Neural cell (in vitro differentiated cells): ENCODE measurements at regions not wholly inside any gene's neighbourhood (a gene's known extent, or its start where the extent isn't known, plus 50 kb on each side); places are given as distances from the start of the nearest gene placed in this dataset.

Experiments
- H2AFZ ChIP-seq: fragments of 200-600, 300-800 bp; sonication (generic), shearing (Covaris generic); 2 replicates; pipeline ENCODE4 v1.6.0; 2014; ENCODE audit warnings: low read depth, mild to moderate bottlenecking, antibody characterized with exemption, low read length, moderate library complexity
- H3F3A ChIP-seq: fragments of 200-600 bp; shearing (Covaris generic); 2 replicates; pipeline ENCODE4 v1.6.1; 2016; ENCODE audit warnings: mild to moderate bottlenecking, moderate library complexity, mixed read lengths, antibody characterized with exemption, low read length; ENCODE audit not compliant: insufficient read depth, poor library complexity, severe bottlenecking
- H3K27ac ChIP-seq: fragments of 200-600, 300-800 bp; sonication (generic), shearing (Covaris generic); 2 replicates; pipeline ENCODE4 v1.5.1; 2014; ENCODE audit warnings: mild to moderate bottlenecking, low read length, moderate library complexity
- H3K27me3 ChIP-seq: fragments of 300-800, 200-600 bp; sonication (generic), shearing (Covaris generic); 2 replicates; pipeline ENCODE4 v1.6.0; 2014; ENCODE audit warnings: mild to moderate bottlenecking, low read depth, low read length, moderate library complexity; ENCODE audit not compliant: insufficient read depth
- H3K36me3 ChIP-seq: fragments of 300-800, 200-600 bp; sonication (generic), shearing (Covaris generic); 2 replicates; pipeline ENCODE4 v1.5.1; 2014; ENCODE audit warnings: mild to moderate bottlenecking, antibody characterized with exemption, low read length, moderate library complexity; ENCODE audit not compliant: insufficient read depth
- H3K4me2 ChIP-seq: fragments of 300-800, 200-600 bp; sonication (generic), shearing (Covaris generic); 2 replicates; pipeline ENCODE4 v1.6.0; 2014; ENCODE audit warnings: mild to moderate bottlenecking, low read length
- H3K4me3 ChIP-seq: fragments of 300-800, 200-600 bp; sonication (generic), shearing (Covaris generic); 2 replicates; pipeline ENCODE4 v1.5.1; 2014; ENCODE audit warnings: mild to moderate bottlenecking, low read length, moderate library complexity
- H3K79me2 ChIP-seq: fragments of 200-600 bp; shearing (Covaris generic); replicated peaks from 2 replicates; pipeline ENCODE4 v1.6.0; 2014; ENCODE audit warnings: mild to moderate bottlenecking, low read length, moderate library complexity; ENCODE audit not compliant: insufficient read depth
- H3K9ac ChIP-seq: fragments of 300-800, 200-600 bp; sonication (generic), shearing (Covaris generic); 2 replicates; pipeline ENCODE4 v1.6.1; 2016; ENCODE audit warnings: mild to moderate bottlenecking, low read length, mixed read lengths
- H3K9me2 ChIP-seq: fragments of 200-600 bp; shearing (Covaris generic); 2 replicates; pipeline ENCODE4 v1.6.1; 2016; ENCODE audit warnings: mild to moderate bottlenecking, low read length, mixed read lengths; ENCODE audit not compliant: insufficient read depth
- H3K9me3 ChIP-seq: fragments of 200-600, 300-800 bp; sonication (generic), shearing (Covaris generic); 2 replicates; pipeline ENCODE4 v1.6.1; 2016; ENCODE audit warnings: mild to moderate bottlenecking, mixed run types, low read length, moderate library complexity, mixed read lengths
- H4K20me1 ChIP-seq: fragments of 200-600 bp; shearing (Covaris generic); 2 replicates; pipeline ENCODE4 v1.6.1; 2016; ENCODE audit warnings: mild to moderate bottlenecking, mixed run types; ENCODE audit not compliant: insufficient read depth
- EP300 ChIP-seq: fragments of 450-650 bp; conservative IDR thresholded peaks from 2 replicates; pipeline ENCODE4 v1.6.1; 2014; ENCODE audit warnings: antibody characterized with exemption, mild to moderate bottlenecking, moderate library complexity; ENCODE audit not compliant: poor library complexity, severe bottlenecking
- EZH2 ChIP-seq: fragments of 200-600, 300-800 bp; shearing (Covaris generic), sonication (generic); IDR thresholded peaks from 2 replicates; pipeline ENCODE4 v1.6.1; 2014; ENCODE audit warnings: antibody characterized with exemption, low read length, borderline replicate concordance, mild to moderate bottlenecking; ENCODE audit not compliant: insufficient read depth, poor library complexity, severe bottlenecking
- MXI1 ChIP-seq: fragments of 450-650 bp; conservative IDR thresholded peaks from 2 replicates; pipeline ENCODE4 v1.6.1; 2014; ENCODE audit warnings: antibody characterized with exemption, mild to moderate bottlenecking; ENCODE audit not compliant: poor library complexity, severe bottlenecking
- POLR2AphosphoS5 ChIP-seq: IDR thresholded peaks from 2 replicates; pipeline ENCODE4 v1.6.1; 2012
- RAD21 ChIP-seq: fragments of 450-650 bp; conservative IDR thresholded peaks from 2 replicates; pipeline ENCODE4 v1.6.1; 2014; ENCODE audit warnings: antibody characterized with exemption, mild to moderate bottlenecking, moderate library complexity
- SMC3 ChIP-seq: fragments of 450-650 bp; conservative IDR thresholded peaks from 2 replicates; pipeline ENCODE4 v1.6.1; 2014; ENCODE audit warnings: antibody characterized with exemption, mild to moderate bottlenecking, moderate library complexity; ENCODE audit not compliant: poor library complexity
- TAF1 ChIP-seq: IDR thresholded peaks from 2 replicates; pipeline ENCODE4 v1.6.1; 2012; ENCODE audit warnings: low read depth
- TF ChIP-seq, protein P1 (sequence below): IDR thresholded peaks from 2 replicates; pipeline ENCODE4 v1.6.1; 2012; ENCODE audit warnings: borderline replicate concordance
- TF ChIP-seq, protein P2 (sequence below): fragments of 450-650 bp; IDR thresholded peaks from 2 replicates; pipeline ENCODE4 v1.5.1; 2014; ENCODE audit warnings: antibody characterized with exemption, mild to moderate bottlenecking, moderate library complexity; ENCODE audit not compliant: poor library complexity, severe bottlenecking

DNA sequence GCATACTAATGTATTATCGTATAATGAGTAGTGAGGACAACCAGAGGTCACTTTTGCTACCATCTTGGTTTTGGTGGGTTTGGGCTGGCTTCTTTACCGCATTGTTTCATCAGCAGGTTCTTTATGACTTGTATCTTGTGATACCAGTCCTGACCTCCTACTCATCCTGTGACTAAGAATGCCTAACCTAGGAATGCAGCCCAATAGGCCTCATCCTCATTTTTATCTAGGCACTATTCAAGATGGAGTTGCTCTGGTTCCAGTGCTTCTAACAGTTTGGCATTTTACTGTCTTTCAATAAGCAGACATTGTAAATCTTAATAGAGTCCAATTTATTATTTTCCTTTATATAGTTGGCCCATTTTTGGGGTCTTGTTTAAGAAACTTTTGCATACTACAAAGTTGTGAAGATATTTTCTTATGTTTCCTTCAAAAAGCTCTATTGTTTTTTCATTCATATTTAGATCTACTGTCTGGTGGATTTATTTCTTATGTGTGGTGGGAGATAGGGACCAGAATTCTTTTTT, 60.8 kb upstream of the RNU6-1 start:
- Histone ChIP-seq H3F3A (no peaks in the 10 kb centered on the region), H3K27ac (no peak overlapping the region), H3K9me3 (peaks cover 3% of the 10 kb centered on the region), H4K20me1 (no peaks in the 10 kb centered on the region), H3K79me2 (no peaks in the 10 kb centered on the region), H3K36me3 (no peaks in the 10 kb centered on the region), H2AFZ (no peak overlapping the region), H3K27me3 (no peaks in the 10 kb centered on the region), H3K4me3 (no peak overlapping the region), H3K9ac (no peak overlapping the region), H3K9me2 (no peaks in the 10 kb centered on the region), H3K4me2 (no peak overlapping the region)
- TF ChIP-seq, protein P1, sequence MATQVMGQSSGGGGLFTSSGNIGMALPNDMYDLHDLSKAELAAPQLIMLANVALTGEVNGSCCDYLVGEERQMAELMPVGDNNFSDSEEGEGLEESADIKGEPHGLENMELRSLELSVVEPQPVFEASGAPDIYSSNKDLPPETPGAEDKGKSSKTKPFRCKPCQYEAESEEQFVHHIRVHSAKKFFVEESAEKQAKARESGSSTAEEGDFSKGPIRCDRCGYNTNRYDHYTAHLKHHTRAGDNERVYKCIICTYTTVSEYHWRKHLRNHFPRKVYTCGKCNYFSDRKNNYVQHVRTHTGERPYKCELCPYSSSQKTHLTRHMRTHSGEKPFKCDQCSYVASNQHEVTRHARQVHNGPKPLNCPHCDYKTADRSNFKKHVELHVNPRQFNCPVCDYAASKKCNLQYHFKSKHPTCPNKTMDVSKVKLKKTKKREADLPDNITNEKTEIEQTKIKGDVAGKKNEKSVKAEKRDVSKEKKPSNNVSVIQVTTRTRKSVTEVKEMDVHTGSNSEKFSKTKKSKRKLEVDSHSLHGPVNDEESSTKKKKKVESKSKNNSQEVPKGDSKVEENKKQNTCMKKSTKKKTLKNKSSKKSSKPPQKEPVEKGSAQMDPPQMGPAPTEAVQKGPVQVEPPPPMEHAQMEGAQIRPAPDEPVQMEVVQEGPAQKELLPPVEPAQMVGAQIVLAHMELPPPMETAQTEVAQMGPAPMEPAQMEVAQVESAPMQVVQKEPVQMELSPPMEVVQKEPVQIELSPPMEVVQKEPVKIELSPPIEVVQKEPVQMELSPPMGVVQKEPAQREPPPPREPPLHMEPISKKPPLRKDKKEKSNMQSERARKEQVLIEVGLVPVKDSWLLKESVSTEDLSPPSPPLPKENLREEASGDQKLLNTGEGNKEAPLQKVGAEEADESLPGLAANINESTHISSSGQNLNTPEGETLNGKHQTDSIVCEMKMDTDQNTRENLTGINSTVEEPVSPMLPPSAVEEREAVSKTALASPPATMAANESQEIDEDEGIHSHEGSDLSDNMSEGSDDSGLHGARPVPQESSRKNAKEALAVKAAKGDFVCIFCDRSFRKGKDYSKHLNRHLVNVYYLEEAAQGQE, result no peak
- TF ChIP-seq EZH2, result no peak
- no peak for TF ChIP-seq TAF1
- no peak for TF ChIP-seq SMC3
- TF ChIP-seq POLR2AphosphoS5, result no peak
- no peak for TF ChIP-seq EP300
- no peak for TF ChIP-seq MXI1
- TF ChIP-seq, protein P2, sequence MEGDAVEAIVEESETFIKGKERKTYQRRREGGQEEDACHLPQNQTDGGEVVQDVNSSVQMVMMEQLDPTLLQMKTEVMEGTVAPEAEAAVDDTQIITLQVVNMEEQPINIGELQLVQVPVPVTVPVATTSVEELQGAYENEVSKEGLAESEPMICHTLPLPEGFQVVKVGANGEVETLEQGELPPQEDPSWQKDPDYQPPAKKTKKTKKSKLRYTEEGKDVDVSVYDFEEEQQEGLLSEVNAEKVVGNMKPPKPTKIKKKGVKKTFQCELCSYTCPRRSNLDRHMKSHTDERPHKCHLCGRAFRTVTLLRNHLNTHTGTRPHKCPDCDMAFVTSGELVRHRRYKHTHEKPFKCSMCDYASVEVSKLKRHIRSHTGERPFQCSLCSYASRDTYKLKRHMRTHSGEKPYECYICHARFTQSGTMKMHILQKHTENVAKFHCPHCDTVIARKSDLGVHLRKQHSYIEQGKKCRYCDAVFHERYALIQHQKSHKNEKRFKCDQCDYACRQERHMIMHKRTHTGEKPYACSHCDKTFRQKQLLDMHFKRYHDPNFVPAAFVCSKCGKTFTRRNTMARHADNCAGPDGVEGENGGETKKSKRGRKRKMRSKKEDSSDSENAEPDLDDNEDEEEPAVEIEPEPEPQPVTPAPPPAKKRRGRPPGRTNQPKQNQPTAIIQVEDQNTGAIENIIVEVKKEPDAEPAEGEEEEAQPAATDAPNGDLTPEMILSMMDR, result no peak
- no peak for TF ChIP-seq RAD21

DNA sequence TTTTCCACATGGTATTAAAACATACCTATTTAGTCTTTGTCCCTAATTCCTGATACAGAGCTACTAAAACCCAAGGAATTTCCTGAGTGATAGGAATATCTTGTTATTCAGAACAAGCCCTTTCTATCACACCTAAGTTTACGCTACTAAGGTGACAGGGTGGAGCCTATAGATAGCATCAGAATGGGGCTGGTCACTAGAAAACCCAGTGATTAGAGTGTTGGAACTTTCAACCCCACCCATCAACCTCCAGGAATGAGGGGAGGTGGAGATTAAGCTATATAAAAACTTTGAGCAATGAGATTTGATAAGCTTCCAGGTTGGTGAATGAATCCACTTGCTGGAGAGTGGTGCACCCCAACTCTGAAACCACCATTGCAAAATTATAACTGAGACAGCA, 62.1 kb upstream of the RNU6-1 start:
- Histone ChIP-seq H2AFZ (no peak overlapping the region), H3K4me3 (no peak overlapping the region), H3K79me2 (no peaks in the 10 kb centered on the region), H3K36me3 (no peaks in the 10 kb centered on the region), H3K27me3 (no peaks in the 10 kb centered on the region), H3K4me2 (no peak overlapping the region), H3F3A (no peaks in the 10 kb centered on the region), H3K9ac (no peak overlapping the region), H3K9me2 (no peaks in the 10 kb centered on the region), H4K20me1 (no peaks in the 10 kb centered on the region), H3K9me3 (no peaks in the 10 kb centered on the region), H3K27ac (no peak overlapping the region)
- TF ChIP-seq POLR2AphosphoS5, result no peak
- TF ChIP-seq, protein P2, result no peak
- no peak for TF ChIP-seq EP300
- no peak for TF ChIP-seq TAF1
- TF ChIP-seq MXI1, result no peak
